ENCODE measurements at regions not wholly inside any gene's neighbourhood (a gene's known extent, or its start where the extent isn't known, plus 50 kb on each side); places are given as distances from the start of the nearest gene placed in this dataset.

GRCh38 chr1:104855550-104855949 lies 1105.9 kb downstream of the AMY1C start:
- TF ChIP-seq CTCF (conservative IDR thresholded peaks at IDR 0.05; ENCODE audit: low read length) (no peak), EZH2phosphoT487 (IDR thresholded peaks at IDR 0.05; ENCODE audit: borderline replicate concordance) (no peak)
